ENCODE measurements at regions not wholly inside any gene's neighbourhood (a gene's known extent, or its start where the extent isn't known, plus 50 kb on each side); places are given as distances from the start of the nearest gene placed in this dataset.

GRCh38 chr10:29056729-29057128 lies 232.1 kb upstream of the LYZL1 start:
- Histone ChIP-seq H3K79me2 (ENCODE audit: control insufficient read depth, insufficient read depth, low read length) (no peaks in the 10 kb centered on the region), H3K36me3 (ENCODE audit: control insufficient read depth in 2 of 2, extremely low read depth in 1 of 2, insufficient read depth in 2 of 2, low read length in 2 of 2) (no peaks in the 10 kb centered on the region), H3K4me3 (ENCODE audit: control insufficient read depth in 2 of 3, extremely low read depth in 1 of 3, insufficient read depth in 2 of 3, low read depth in 1 of 3, low read length in 3 of 3) (no peak overlapping the region), H3K9me3 (ENCODE audit: control insufficient read depth, low read depth, low read length) (no peaks in the 10 kb centered on the region), H3K9ac (ENCODE audit: control insufficient read depth, extremely low read depth, insufficient read depth, low read length) (no peak overlapping the region), H3K27me3 (ENCODE audit: control insufficient read depth, extremely low read depth, insufficient read depth, low read length) (no peaks in the 10 kb centered on the region), H2AFZ (ENCODE audit: control insufficient read depth, low read length) (no peak overlapping the region), H4K20me1 (ENCODE audit: control insufficient read depth, extremely low read depth, insufficient read depth, low read length) (no peaks in the 10 kb centered on the region), H3K27ac (ENCODE audit: control insufficient read depth, insufficient read depth, low read length) (no peak overlapping the region), H3K9me1 (ENCODE audit: control insufficient read depth, extremely low read depth, insufficient read depth, low read length) (no peaks in the 10 kb centered on the region), H3K4me2 (ENCODE audit: control insufficient read depth, extremely low read depth, insufficient read depth, low read depth, low read length) (no peak overlapping the region), H3K4me1 (ENCODE audit: control insufficient read depth, extremely low read depth, insufficient read depth, low read length) (no peaks in the 10 kb centered on the region)
- dilution Hi-C loops (cut with MboI; ENCODE audit: extremely low pct_ligation_motif_present, low sequenced_read_pairs) = no loop called here
- no peak for TF ChIP-seq EZH2 (IDR thresholded peaks at IDR 0.05; ENCODE audit: low read length)
- no peak for TF ChIP-seq CTCF (optimal IDR thresholded peaks at IDR 0.05 in 1 of 3, IDR thresholded peaks at IDR 0.05 in 1 of 3, conservative IDR thresholded peaks at IDR 0.05 in 1 of 3; ENCODE audit: extremely low read depth in 1 of 3, insufficient read depth in 2 of 3, low read length in 3 of 3)
- FAIRE-seq (no peak), DNase-seq (ENCODE audit: low read depth, low spot score) (no peak)

- no peaks in the 10 kb centered on the region for H3K4me1 ChIP-seq (ENCODE audit: control insufficient read depth, extremely low read depth, insufficient read depth, low read length)
- no peak overlapping the region for H3K27ac ChIP-seq (ENCODE audit: control insufficient read depth, insufficient read depth, low read length)
- dilution Hi-C loops (cut with MboI; ENCODE audit: extremely low pct_ligation_motif_present, low sequenced_read_pairs) = no loop called here
- no peak overlapping the region for H2AFZ ChIP-seq (ENCODE audit: control insufficient read depth, low read length)
- H3K36me3 ChIP-seq (ENCODE audit: control insufficient read depth in 2 of 2, extremely low read depth in 1 of 2, insufficient read depth in 2 of 2, low read length in 2 of 2) = no peaks in the 10 kb centered on the region
- TF ChIP-seq EZH2 (IDR thresholded peaks at IDR 0.05; ENCODE audit: low read length) = no peak
- TF ChIP-seq CTCF (optimal IDR thresholded peaks at IDR 0.05 in 1 of 3, IDR thresholded peaks at IDR 0.05 in 1 of 3, conservative IDR thresholded peaks at IDR 0.05 in 1 of 3; ENCODE audit: extremely low read depth in 1 of 3, insufficient read depth in 2 of 3, low read length in 3 of 3) = no peak
- H3K79me2 ChIP-seq (ENCODE audit: control insufficient read depth, insufficient read depth, low read length) = no peaks in the 10 kb centered on the region
- H3K4me3 ChIP-seq (ENCODE audit: control insufficient read depth in 2 of 3, extremely low read depth in 1 of 3, insufficient read depth in 2 of 3, low read depth in 1 of 3, low read length in 3 of 3) = no peak overlapping the region
- no peak overlapping the region for H3K4me2 ChIP-seq (ENCODE audit: control insufficient read depth, extremely low read depth, insufficient read depth, low read depth, low read length)
- FAIRE-seq (no peak), DNase-seq (ENCODE audit: low read depth, low spot score) (no peak)
- no peaks in the 10 kb centered on the region for H3K9me3 ChIP-seq (ENCODE audit: control insufficient read depth, low read depth, low read length)
- no peak overlapping the region for H3K9ac ChIP-seq (ENCODE audit: control insufficient read depth, extremely low read depth, insufficient read depth, low read length)
- no peaks in the 10 kb centered on the region for H3K27me3 ChIP-seq (ENCODE audit: control insufficient read depth, extremely low read depth, insufficient read depth, low read length)
- H4K20me1 ChIP-seq (ENCODE audit: control insufficient read depth, extremely low read depth, insufficient read depth, low read length) = no peaks in the 10 kb centered on the region
- H3K9me1 ChIP-seq (ENCODE audit: control insufficient read depth, extremely low read depth, insufficient read depth, low read length) = no peaks in the 10 kb centered on the region
Observed at GRCh38 chr10:29057822-29058331, 231.0 kb upstream of the LYZL1 start.
